ENCODE measurements at regions not wholly inside any gene's neighbourhood (a gene's known extent, or its start where the extent isn't known, plus 50 kb on each side); places are given as distances from the start of the nearest gene placed in this dataset.

DNA sequence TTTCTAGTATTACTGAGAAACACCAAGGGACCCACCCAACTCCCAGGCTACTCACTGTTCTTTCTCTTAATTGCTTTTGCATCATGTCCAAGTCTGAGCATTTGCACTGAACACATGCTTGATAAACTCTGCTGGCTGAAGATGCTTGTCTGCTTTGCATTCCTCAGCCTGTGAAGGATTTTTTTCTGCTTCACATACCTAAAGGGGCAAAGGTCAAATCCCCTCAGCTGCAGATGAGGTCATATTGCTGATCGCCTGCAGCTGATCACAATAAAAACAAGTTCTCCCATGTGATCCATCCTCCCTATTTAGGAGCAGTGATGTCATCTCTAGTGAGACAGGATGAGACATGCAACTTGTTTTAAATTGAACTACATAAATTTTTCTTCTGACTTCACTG, 84.6 kb upstream of the DCBLD2 start:
- no peaks in the 10 kb centered on the region for H3K9me3 ChIP-seq (ENCODE audit: low read length)
- no peak overlapping the region for H3K9ac ChIP-seq (ENCODE audit: low read length)
- TF ChIP-seq TAF1 (IDR thresholded peaks at IDR 0.05; ENCODE audit: low read depth), result no peak
- no peak for TF ChIP-seq EZH2 (IDR thresholded peaks at IDR 0.05; ENCODE audit: borderline replicate concordance, insufficient read depth, low read length, poor library complexity, severe bottlenecking)
- no peak for TF ChIP-seq SMC3 (conservative IDR thresholded peaks at IDR 0.05; ENCODE audit: poor library complexity)
- TF ChIP-seq POLR2AphosphoS5 (IDR thresholded peaks at IDR 0.05), result no peak
- TF ChIP-seq, protein P1, sequence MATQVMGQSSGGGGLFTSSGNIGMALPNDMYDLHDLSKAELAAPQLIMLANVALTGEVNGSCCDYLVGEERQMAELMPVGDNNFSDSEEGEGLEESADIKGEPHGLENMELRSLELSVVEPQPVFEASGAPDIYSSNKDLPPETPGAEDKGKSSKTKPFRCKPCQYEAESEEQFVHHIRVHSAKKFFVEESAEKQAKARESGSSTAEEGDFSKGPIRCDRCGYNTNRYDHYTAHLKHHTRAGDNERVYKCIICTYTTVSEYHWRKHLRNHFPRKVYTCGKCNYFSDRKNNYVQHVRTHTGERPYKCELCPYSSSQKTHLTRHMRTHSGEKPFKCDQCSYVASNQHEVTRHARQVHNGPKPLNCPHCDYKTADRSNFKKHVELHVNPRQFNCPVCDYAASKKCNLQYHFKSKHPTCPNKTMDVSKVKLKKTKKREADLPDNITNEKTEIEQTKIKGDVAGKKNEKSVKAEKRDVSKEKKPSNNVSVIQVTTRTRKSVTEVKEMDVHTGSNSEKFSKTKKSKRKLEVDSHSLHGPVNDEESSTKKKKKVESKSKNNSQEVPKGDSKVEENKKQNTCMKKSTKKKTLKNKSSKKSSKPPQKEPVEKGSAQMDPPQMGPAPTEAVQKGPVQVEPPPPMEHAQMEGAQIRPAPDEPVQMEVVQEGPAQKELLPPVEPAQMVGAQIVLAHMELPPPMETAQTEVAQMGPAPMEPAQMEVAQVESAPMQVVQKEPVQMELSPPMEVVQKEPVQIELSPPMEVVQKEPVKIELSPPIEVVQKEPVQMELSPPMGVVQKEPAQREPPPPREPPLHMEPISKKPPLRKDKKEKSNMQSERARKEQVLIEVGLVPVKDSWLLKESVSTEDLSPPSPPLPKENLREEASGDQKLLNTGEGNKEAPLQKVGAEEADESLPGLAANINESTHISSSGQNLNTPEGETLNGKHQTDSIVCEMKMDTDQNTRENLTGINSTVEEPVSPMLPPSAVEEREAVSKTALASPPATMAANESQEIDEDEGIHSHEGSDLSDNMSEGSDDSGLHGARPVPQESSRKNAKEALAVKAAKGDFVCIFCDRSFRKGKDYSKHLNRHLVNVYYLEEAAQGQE (IDR thresholded peaks at IDR 0.05; ENCODE audit: borderline replicate concordance), result no peak
- TF ChIP-seq CTCF (IDR thresholded peaks at IDR 0.05; ENCODE audit: poor library complexity, severe bottlenecking), result no peak
- TF ChIP-seq MXI1 (conservative IDR thresholded peaks at IDR 0.05; ENCODE audit: poor library complexity, severe bottlenecking), result no peak
- TF ChIP-seq EP300 (conservative IDR thresholded peaks at IDR 0.05; ENCODE audit: poor library complexity, severe bottlenecking), result no peak
- no peak for TF ChIP-seq RAD21 (conservative IDR thresholded peaks at IDR 0.05)
- no peak overlapping the region for H3K4me2 ChIP-seq (ENCODE audit: low read length)
- no peaks in the 10 kb centered on the region for H3K27me3 ChIP-seq (ENCODE audit: insufficient read depth, low read depth, low read length)
- H4K20me1 ChIP-seq (ENCODE audit: insufficient read depth), result no peaks in the 10 kb centered on the region
- no peaks in the 10 kb centered on the region for H3K79me2 ChIP-seq (replicated peaks; ENCODE audit: insufficient read depth, low read length)
- H3F3A ChIP-seq (ENCODE audit: insufficient read depth, low read length, poor library complexity, severe bottlenecking), result no peaks in the 10 kb centered on the region
- no peak overlapping the region for H3K27ac ChIP-seq (ENCODE audit: low read length)
- no peaks in the 10 kb centered on the region for H3K9me2 ChIP-seq (ENCODE audit: insufficient read depth, low read length)
- H2AFZ ChIP-seq (ENCODE audit: low read depth, low read length), result no peak overlapping the region
- H3K36me3 ChIP-seq (ENCODE audit: insufficient read depth, low read length), result no peaks in the 10 kb centered on the region
- no peak overlapping the region for H3K4me3 ChIP-seq (ENCODE audit: low read length)

DNA sequence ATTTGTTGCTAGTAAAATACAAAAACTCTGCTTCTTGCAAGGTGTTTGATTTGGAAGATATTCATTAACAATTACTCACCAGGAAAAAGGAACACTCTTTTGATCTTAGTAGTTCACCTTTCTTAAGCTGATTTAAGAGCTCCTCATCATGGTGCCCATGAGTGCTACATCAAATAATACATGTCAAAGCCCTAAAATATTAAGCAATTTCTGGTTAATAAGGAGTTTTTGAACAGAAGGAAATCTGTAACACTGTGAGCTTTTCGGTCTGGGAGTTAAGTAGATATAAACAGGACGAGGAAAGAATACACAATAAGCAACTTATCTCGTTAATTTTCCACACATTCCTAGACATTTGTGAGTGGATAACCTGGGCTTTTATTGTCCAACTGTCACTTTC, 83.9 kb upstream of the DCBLD2 start:
- Histone ChIP-seq H3K4me3 (ENCODE audit: low read length) (no peak overlapping the region), H3K9me2 (ENCODE audit: insufficient read depth, low read length) (no peaks in the 10 kb centered on the region), H3K9ac (ENCODE audit: low read length) (no peak overlapping the region), H3K27ac (ENCODE audit: low read length) (no peak overlapping the region), H3K9me3 (ENCODE audit: low read length) (no peaks in the 10 kb centered on the region), H3K4me2 (ENCODE audit: low read length) (no peak overlapping the region), H3K27me3 (ENCODE audit: insufficient read depth, low read depth, low read length) (no peaks in the 10 kb centered on the region), H4K20me1 (ENCODE audit: insufficient read depth) (no peaks in the 10 kb centered on the region), H3K79me2 (replicated peaks; ENCODE audit: insufficient read depth, low read length) (no peaks in the 10 kb centered on the region), H3F3A (ENCODE audit: insufficient read depth, low read length, poor library complexity, severe bottlenecking) (no peaks in the 10 kb centered on the region), H2AFZ (ENCODE audit: low read depth, low read length) (no peak overlapping the region), H3K36me3 (ENCODE audit: insufficient read depth, low read length) (no peaks in the 10 kb centered on the region)
- TF ChIP-seq, protein P1 (IDR thresholded peaks at IDR 0.05; ENCODE audit: borderline replicate concordance), result no peak
- TF ChIP-seq SMC3 (conservative IDR thresholded peaks at IDR 0.05; ENCODE audit: poor library complexity), result no peak

Measured in neural cell (in vitro differentiated cells).